Uterus (tissue), 2 donors: ENCODE measurements at regions not wholly inside any gene's neighbourhood (a gene's known extent, or its start where the extent isn't known, plus 50 kb on each side); places are given as distances from the start of the nearest gene placed in this dataset.

Experiments used
- CTCF ChIP-seq, 4 experiments: fragments of 200-600 bp in 2 of 4; fragments of 450-650 bp in 2 of 4; sonication (generic) in 2 of 4; IDR thresholded peaks; one replicate each; pipeline ENCODE4 v1.5.1; 2016 to 2019; ENCODE audit warnings: antibody characterized with exemption in 4 of 4, mild to moderate bottlenecking in 2 of 4, moderate library complexity in 1 of 4
- POLR2A ChIP-seq, 2 donors: fragments of 450-650 bp; IDR thresholded peaks; one replicate each; pipeline ENCODE4 v1.6.1; 2016; ENCODE audit warnings: antibody characterized with exemption in 2 of 2, mild to moderate bottlenecking in 1 of 2, moderate library complexity in 1 of 2

GRCh38 chr1:65055747-65056146, 89.4 kb upstream of the JAK1 start:
- TF ChIP-seq POLR2A (IDR thresholded peaks at IDR 0.05), result no peak
- TF ChIP-seq CTCF (IDR thresholded peaks at IDR 0.05), result no peak
